ENCODE measurements at regions not wholly inside any gene's neighbourhood (a gene's known extent, or its start where the extent isn't known, plus 50 kb on each side); places are given as distances from the start of the nearest gene placed in this dataset.

DNA sequence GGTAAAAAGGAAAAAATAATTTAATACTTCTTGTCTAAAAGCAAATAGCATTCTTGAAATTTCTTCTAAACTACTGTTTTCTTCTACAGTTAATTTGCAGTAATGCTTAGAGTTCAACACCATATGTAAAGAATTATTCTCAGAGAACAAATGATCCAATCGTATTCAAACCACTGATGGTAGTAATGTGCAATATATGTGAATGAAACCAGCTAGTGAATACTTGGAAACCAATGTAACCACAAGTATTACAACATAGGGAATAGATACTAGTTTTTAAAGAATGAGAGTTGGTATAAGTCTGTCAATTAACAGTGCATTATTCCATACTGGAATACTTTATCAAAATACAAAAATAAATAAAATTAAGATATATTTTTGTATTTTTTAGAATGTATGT is 850.0 kb downstream of the DIPK2A start:
- no peak for TF ChIP-seq POLR2A (IDR thresholded peaks at IDR 0.05)
- TF ChIP-seq, protein P1, sequence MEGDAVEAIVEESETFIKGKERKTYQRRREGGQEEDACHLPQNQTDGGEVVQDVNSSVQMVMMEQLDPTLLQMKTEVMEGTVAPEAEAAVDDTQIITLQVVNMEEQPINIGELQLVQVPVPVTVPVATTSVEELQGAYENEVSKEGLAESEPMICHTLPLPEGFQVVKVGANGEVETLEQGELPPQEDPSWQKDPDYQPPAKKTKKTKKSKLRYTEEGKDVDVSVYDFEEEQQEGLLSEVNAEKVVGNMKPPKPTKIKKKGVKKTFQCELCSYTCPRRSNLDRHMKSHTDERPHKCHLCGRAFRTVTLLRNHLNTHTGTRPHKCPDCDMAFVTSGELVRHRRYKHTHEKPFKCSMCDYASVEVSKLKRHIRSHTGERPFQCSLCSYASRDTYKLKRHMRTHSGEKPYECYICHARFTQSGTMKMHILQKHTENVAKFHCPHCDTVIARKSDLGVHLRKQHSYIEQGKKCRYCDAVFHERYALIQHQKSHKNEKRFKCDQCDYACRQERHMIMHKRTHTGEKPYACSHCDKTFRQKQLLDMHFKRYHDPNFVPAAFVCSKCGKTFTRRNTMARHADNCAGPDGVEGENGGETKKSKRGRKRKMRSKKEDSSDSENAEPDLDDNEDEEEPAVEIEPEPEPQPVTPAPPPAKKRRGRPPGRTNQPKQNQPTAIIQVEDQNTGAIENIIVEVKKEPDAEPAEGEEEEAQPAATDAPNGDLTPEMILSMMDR (IDR thresholded peaks at IDR 0.05), result no peak

All from lower leg skin (tissue), 3 donors.